Panc1 (cell line): ENCODE measurements at regions not wholly inside any gene's neighbourhood (a gene's known extent, or its start where the extent isn't known, plus 50 kb on each side); places are given as distances from the start of the nearest gene placed in this dataset.
"Not testable (repeated sequence)": the region's sequence is repeated elsewhere in the genome, so short reads cannot be mapped to it uniquely, and the experiment has no call there.

ENCODE experiments used
- ATAC-seq: fragments of 200-7000 bp; cut with Tn5 transposase; 2 replicates; pipeline ENCODE4 v1.9.1; 2020; ENCODE audit warnings: mild to moderate bottlenecking, moderate library complexity
- BruUV-seq: library from RNA; stranded (reverse); fragments of 400-500 nt; replicated peaks from 2 replicates; lab custom pipeline; 2021; lab: Mats Ljungman, UMichigan
- CTCF ChIA-PET: fragments of 300-600 bp; sonication (Branson Sonifier 250); formaldehyde crosslinking; loops from one replicate; lab custom pipeline; 2022; ENCODE audit warnings: antibody characterized with exemption; lab: Charles Lee
- POLR2A ChIA-PET: fragments of 300-600 bp; sonication (Branson Sonifier 250); formaldehyde crosslinking; loops from one replicate; lab custom pipeline; 2022; ENCODE audit warnings: antibody characterized with exemption; lab: Charles Lee
- DNase-seq: peaks from one replicate; pipeline ENCODE4 v3.0.0-alpha.2; 2010; ENCODE audit warnings: low read depth, low spot score
- H3K27ac ChIP-seq: 2 replicates; pipeline ENCODE4 v1.5.1; 2011; ENCODE audit warnings: mild to moderate bottlenecking, low read length, inconsistent platforms
- H3K27me3 ChIP-seq: fragments of 200-500 bp; sonication (Bioruptor generic); 2 replicates; pipeline ENCODE4 v1.6.0; 2014; ENCODE audit warnings: low read length, inconsistent platforms; ENCODE audit not compliant: control insufficient read depth, insufficient read depth
- H3K36me3 ChIP-seq: fragments of 200-500 bp; sonication (Bioruptor generic); 2 replicates; pipeline ENCODE4 v1.5.1; 2014; ENCODE audit warnings: inconsistent platforms, mild to moderate bottlenecking, low read length, moderate library complexity; ENCODE audit not compliant: control insufficient read depth, insufficient read depth
- H3K4me1 ChIP-seq: 2 replicates; pipeline ENCODE4 v1.5.1; 2011; ENCODE audit warnings: inconsistent platforms, mild to moderate bottlenecking, low read length, moderate library complexity; ENCODE audit not compliant: control insufficient read depth, insufficient read depth
- H3K4me3 ChIP-seq, 2 experiments: 2 replicates each; pipeline ENCODE4 v1.5.1; 2011 to 2012; ENCODE audit warnings: low read depth in 2 of 2, low read length in 2 of 2, mild to moderate bottlenecking in 2 of 2, inconsistent platforms in 1 of 2, moderate library complexity in 1 of 2
- H3K9me3 ChIP-seq: fragments of 200-500 bp; sonication (Bioruptor generic); 2 replicates; pipeline ENCODE4 v1.5.1; 2014; ENCODE audit warnings: low read depth, mild to moderate bottlenecking, inconsistent platforms, low read length, moderate library complexity; ENCODE audit not compliant: control insufficient read depth, insufficient read depth
- POLR2AphosphoS5 ChIP-seq: IDR thresholded peaks from 2 replicates; pipeline ENCODE4 v1.6.1; 2012; ENCODE audit warnings: mild to moderate bottlenecking, low read depth, low read length, moderate library complexity
- SIN3A ChIP-seq: IDR thresholded peaks from 2 replicates; pipeline ENCODE4 v1.6.1; 2012; ENCODE audit warnings: low read depth, mild to moderate bottlenecking, low read length, moderate library complexity, borderline replicate concordance; ENCODE audit not compliant: insufficient read depth
- TCF7L2 ChIP-seq: IDR thresholded peaks from 2 replicates; pipeline ENCODE4 v1.6.1; 2011; ENCODE audit warnings: mild to moderate bottlenecking, low read depth, low read length, inconsistent platforms
- in situ Hi-C: cut with HindIII; loops from 2 replicates; pipeline ENCODE4 v1.10.0; 2016; ENCODE audit warnings: low sequenced_read_pairs, low pct_unique_long_range_greater_than_20kb
- intact Hi-C: fragments of 100-400 bp; cut with micrococcal nuclease; formaldehyde crosslinking; loops from one replicate; pipeline ENCODE4 v1.10.0; 2022; ENCODE audit not compliant: unreplicated experiment
- TF ChIP-seq, protein P1 (sequence below), 2 experiments: IDR thresholded peaks; 2 replicates each; pipeline ENCODE4 v1.6.1; 2011 to 2012; ENCODE audit warnings: low read depth in 2 of 2, control low read depth in 1 of 2, low read length in 1 of 2, mild to moderate bottlenecking in 1 of 2, moderate library complexity in 1 of 2; ENCODE audit not compliant: insufficient read depth in 1 of 2
- TF ChIP-seq, protein P2 (sequence below): fragments of 450-650 bp; IDR thresholded peaks from 2 replicates; pipeline ENCODE4 v1.5.1; 2017; ENCODE audit warnings: mild to moderate bottlenecking

DNA sequence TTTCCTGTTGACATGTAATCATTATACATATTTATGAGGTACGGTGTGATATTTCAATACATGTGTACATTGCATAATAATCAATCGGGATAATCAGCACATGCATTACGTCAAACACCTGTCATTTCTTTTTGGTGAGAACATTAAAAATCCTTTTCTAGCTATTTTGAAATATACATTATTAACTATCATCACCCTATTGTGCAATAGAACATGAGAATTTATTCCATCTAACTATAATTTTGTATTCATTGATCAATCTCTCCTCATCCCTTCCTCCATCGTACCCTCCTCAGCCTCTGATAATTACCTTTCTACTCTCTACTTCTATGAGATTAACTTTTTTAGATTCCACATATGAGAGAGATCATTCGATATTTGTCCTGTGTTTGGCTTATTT lies 170.9 kb upstream of the GHR start:
- DNase-seq (no peak), ATAC-seq (no peak)
- Histone ChIP-seq H3K4me3 (no peak overlapping the region), H3K27ac (no peak overlapping the region), H3K9me3 (no peaks in the 10 kb centered on the region), H3K36me3 (no peaks in the 10 kb centered on the region), H3K27me3 (no peaks in the 10 kb centered on the region), H3K4me1 (no peaks in the 10 kb centered on the region)
- TF ChIP-seq TCF7L2: no peak
- TF ChIP-seq, protein P1, sequence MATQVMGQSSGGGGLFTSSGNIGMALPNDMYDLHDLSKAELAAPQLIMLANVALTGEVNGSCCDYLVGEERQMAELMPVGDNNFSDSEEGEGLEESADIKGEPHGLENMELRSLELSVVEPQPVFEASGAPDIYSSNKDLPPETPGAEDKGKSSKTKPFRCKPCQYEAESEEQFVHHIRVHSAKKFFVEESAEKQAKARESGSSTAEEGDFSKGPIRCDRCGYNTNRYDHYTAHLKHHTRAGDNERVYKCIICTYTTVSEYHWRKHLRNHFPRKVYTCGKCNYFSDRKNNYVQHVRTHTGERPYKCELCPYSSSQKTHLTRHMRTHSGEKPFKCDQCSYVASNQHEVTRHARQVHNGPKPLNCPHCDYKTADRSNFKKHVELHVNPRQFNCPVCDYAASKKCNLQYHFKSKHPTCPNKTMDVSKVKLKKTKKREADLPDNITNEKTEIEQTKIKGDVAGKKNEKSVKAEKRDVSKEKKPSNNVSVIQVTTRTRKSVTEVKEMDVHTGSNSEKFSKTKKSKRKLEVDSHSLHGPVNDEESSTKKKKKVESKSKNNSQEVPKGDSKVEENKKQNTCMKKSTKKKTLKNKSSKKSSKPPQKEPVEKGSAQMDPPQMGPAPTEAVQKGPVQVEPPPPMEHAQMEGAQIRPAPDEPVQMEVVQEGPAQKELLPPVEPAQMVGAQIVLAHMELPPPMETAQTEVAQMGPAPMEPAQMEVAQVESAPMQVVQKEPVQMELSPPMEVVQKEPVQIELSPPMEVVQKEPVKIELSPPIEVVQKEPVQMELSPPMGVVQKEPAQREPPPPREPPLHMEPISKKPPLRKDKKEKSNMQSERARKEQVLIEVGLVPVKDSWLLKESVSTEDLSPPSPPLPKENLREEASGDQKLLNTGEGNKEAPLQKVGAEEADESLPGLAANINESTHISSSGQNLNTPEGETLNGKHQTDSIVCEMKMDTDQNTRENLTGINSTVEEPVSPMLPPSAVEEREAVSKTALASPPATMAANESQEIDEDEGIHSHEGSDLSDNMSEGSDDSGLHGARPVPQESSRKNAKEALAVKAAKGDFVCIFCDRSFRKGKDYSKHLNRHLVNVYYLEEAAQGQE (IDR thresholded peaks at IDR 0.05; ENCODE audit: insufficient read depth in 1 of 2, low read depth in 2 of 2, low read length in 1 of 2): no peak
- TF ChIP-seq POLR2AphosphoS5: no peak
- no peak for TF ChIP-seq SIN3A
- intact Hi-C loops: no loop called here
- in situ Hi-C loops: no loop called here
- ChIA-PET CTCF (no interaction called here), POLR2A (no interaction called here)
- BruUV-seq: no TSS peak

DNA sequence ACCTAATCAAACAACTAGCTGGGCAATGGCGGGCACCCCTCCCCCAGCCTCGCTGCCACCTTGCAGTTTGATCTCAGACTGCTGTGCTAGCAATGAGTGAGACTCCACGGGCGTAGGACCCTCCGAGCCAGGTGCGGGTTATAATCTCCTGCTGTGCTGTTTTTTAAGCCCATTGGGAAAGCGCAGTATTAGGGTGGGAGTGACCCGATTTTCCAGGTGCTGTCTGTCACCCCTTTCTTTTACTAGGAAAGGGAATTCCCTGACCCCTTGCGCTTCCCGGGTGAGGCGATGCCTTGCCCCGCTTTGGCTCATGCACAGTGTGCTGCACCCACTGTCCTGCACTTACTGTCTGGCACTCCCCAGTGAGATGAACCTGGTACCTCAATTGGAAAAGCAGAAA lies 163.3 kb upstream of the GHR start:
- H3K4me3 ChIP-seq, CTCF ChIA-PET, POLR2A ChIA-PET, H3K9me3 ChIP-seq, intact Hi-C loops, DNase-seq, in situ Hi-C loops, H3K36me3 ChIP-seq, H3K27ac ChIP-seq, H3K27me3 ChIP-seq, ATAC-seq, BruUV-seq, H3K4me1 ChIP-seq: not testable (repeated sequence)

DNA sequence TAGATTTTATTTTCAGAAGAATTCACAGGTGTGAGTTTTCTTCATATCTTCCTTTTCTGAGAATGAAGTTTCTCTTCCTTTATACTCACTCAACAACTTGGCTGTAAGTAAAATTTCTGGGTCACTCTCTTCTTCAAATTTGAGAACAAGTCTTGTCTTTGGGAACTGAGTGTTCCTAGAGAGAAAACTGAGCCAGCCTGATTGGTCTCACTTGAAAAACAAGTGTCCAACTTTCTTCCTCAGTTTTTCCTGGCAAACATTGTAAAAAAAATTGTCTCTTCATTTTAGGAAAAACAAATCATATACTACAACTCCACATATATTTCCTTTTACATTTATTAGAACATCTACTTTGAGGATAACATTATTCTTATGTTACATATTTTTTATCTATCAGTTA lies 156.1 kb upstream of the GHR start:
- H3K4me1 ChIP-seq: no peaks in the 10 kb centered on the region
- BruUV-seq: no TSS peak
- TF ChIP-seq, protein P2, sequence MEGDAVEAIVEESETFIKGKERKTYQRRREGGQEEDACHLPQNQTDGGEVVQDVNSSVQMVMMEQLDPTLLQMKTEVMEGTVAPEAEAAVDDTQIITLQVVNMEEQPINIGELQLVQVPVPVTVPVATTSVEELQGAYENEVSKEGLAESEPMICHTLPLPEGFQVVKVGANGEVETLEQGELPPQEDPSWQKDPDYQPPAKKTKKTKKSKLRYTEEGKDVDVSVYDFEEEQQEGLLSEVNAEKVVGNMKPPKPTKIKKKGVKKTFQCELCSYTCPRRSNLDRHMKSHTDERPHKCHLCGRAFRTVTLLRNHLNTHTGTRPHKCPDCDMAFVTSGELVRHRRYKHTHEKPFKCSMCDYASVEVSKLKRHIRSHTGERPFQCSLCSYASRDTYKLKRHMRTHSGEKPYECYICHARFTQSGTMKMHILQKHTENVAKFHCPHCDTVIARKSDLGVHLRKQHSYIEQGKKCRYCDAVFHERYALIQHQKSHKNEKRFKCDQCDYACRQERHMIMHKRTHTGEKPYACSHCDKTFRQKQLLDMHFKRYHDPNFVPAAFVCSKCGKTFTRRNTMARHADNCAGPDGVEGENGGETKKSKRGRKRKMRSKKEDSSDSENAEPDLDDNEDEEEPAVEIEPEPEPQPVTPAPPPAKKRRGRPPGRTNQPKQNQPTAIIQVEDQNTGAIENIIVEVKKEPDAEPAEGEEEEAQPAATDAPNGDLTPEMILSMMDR: no peak
- no peak for TF ChIP-seq TCF7L2
- TF ChIP-seq, protein P1 (IDR thresholded peaks at IDR 0.05; ENCODE audit: insufficient read depth in 1 of 2, low read depth in 2 of 2, low read length in 1 of 2): no peak
- no peak for TF ChIP-seq SIN3A
- TF ChIP-seq POLR2AphosphoS5: no peak
- no peak overlapping the region for H3K27ac ChIP-seq
- no peaks in the 10 kb centered on the region for H3K36me3 ChIP-seq
- no peak for DNase-seq
- intact Hi-C loops (no loop called here), in situ Hi-C loops (no loop called here)
- no peaks in the 10 kb centered on the region for H3K27me3 ChIP-seq
- H3K9me3 ChIP-seq: no peaks in the 10 kb centered on the region
- ATAC-seq: no peak
- H3K4me3 ChIP-seq: no peak overlapping the region
- ChIA-PET POLR2A (no interaction called here), CTCF (no interaction called here)

DNA sequence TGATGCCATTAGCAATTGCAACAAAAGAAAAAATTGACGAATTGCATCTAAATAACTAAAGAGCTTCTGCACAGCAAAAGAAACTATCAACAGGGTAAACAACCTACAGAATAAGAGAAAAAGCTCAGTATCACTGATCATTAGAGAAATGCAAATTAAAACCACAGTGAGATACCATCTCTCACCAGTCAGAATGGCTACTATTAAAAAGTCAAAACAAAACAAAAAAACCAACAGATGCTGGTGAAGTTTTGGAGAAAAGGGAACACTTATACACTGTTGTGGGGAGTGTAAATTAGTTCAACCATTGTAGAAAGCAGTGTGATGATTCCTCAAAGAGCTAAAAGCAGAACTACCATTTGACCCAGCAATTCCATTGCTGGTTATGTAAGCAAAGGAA lies 155.1 kb upstream of the GHR start:
- ATAC-seq, H3K4me1 ChIP-seq, H3K36me3 ChIP-seq, H3K4me3 ChIP-seq, intact Hi-C loops, in situ Hi-C loops, H3K27me3 ChIP-seq, H3K9me3 ChIP-seq, H3K27ac ChIP-seq, DNase-seq, BruUV-seq, POLR2A ChIA-PET, CTCF ChIA-PET: not testable (repeated sequence)
